ENCODE measurements at regions not wholly inside any gene's neighbourhood (a gene's known extent, or its start where the extent isn't known, plus 50 kb on each side); places are given as distances from the start of the nearest gene placed in this dataset.
"Not testable (repeated sequence)": the region's sequence is repeated elsewhere in the genome, so short reads cannot be mapped to it uniquely, and the experiment has no call there.

DNA sequence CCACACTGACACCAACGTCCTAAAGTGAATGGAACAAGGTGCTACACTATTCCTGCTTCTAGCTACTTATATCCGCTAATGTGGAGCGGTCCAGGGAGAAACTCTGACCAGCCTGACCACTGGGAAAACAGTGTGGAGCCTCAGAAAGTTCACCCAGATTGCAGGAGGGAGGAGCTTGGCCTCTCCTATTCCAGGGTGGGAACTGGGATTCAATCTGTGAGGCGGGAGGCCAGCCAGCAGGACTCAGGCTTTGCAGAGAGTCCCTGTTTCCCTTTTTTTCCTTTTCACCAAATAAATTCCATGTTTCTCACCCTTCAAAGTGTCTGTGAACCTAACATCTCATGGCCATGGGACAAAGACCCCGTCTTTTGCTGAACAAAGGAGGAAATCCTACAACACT, 86.4 kb upstream of the SEMA3C start:
- no peaks in the 10 kb centered on the region for H3K27me3 Mint-ChIP-seq (ENCODE audit: low read depth)
- ATAC-seq (no peak), DNase-seq (no peak)
- no peak overlapping the region for H3K4me3 Mint-ChIP-seq
- H3K9me3 Mint-ChIP-seq (ENCODE audit: insufficient read depth) = peaks cover 5% of the 10 kb centered on the region
- no peak overlapping the region for H3K27ac Mint-ChIP-seq
- ChIA-PET CTCF (no interaction called here), POLR2A (no interaction called here)
- H3K4me1 Mint-ChIP-seq (ENCODE audit: low read depth) = no peaks in the 10 kb centered on the region
- no peaks in the 10 kb centered on the region for H3K36me3 Mint-ChIP-seq (ENCODE audit: low read depth)

DNA sequence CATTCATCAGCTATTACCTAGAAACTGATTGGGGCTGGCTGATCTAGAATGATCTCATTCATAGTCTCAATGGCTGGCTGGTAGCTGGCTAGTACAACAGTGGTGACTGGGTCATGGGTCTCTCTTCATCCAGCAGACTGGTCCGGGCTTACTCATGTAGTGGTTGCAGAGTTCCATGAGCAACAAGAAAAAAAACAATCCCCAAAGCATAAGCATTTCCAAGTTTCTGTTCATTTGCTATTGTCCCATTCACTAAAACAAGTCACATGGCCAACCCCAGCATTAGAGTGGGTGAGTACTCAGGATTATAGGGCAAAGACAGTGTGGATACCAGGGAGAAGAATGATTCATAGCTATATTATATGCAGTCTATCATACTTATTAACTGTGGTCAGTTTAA, 85.2 kb upstream of the SEMA3C start:
- Mint-ChIP-seq H3K4me1 (ENCODE audit: low read depth) (no peaks in the 10 kb centered on the region), H3K27ac (no peak overlapping the region), H3K27me3 (ENCODE audit: low read depth) (no peaks in the 10 kb centered on the region), H3K36me3 (ENCODE audit: low read depth) (no peaks in the 10 kb centered on the region), H3K4me3 (no peak overlapping the region), H3K9me3 (ENCODE audit: insufficient read depth) (peaks cover 5% of the 10 kb centered on the region)
- no peak for DNase-seq
- ChIA-PET POLR2A (no interaction called here), CTCF (no interaction called here)
- ATAC-seq = no peak

DNA sequence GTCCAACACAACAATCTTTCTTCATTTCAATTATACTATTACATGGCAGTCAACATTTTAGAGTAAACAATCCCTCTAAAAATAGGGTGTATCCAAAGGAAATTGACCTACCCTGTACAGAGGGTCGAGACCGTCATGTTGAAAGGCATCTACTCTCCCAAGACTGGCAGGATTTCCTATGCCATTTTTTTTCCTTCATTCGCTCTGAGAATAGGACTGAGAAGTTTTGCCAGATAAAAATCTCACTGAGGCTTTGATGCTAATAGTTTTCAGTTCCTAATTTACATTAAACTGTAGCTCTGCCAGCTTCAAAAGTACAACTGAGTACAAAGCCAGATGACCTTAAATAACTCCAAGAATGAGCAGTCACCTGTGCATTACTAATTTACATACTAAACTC, 84.5 kb upstream of the SEMA3C start:
- POLR2A ChIA-PET = no interaction called here
- CTCF ChIA-PET = no interaction called here
- ATAC-seq (no peak), DNase-seq (no peak)
- H3K27ac Mint-ChIP-seq = no peak overlapping the region
- no peaks in the 10 kb centered on the region for H3K36me3 Mint-ChIP-seq (ENCODE audit: low read depth)
- H3K27me3 Mint-ChIP-seq (ENCODE audit: low read depth) = no peaks in the 10 kb centered on the region
- H3K4me3 Mint-ChIP-seq = no peak overlapping the region
- no peaks in the 10 kb centered on the region for H3K4me1 Mint-ChIP-seq (ENCODE audit: low read depth)
- peaks cover 5% of the 10 kb centered on the region for H3K9me3 Mint-ChIP-seq (ENCODE audit: insufficient read depth)

DNA sequence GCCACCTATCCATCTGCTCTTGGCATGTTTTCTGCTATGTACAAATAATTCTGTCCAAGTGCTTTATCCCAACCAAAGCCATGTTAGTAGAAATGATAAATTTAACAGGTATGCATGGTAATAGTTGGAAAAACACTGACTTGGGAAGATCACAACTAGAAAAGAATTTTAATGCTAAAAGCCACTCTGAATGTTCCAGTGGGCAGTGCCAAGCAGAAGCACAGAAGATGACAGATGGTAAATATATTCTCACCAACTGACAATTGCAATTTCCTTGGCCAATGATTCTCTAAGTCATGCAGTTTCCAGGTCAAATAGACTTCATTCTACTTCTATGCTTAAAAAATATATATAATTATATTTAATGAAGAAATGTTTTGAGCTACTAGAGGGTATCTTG, 83.6 kb upstream of the SEMA3C start:
- ATAC-seq = no peak
- Mint-ChIP-seq H3K4me1 (ENCODE audit: low read depth) (no peaks in the 10 kb centered on the region), H3K4me3 (no peak overlapping the region), H3K9me3 (ENCODE audit: insufficient read depth) (peaks cover 5% of the 10 kb centered on the region), H3K27me3 (ENCODE audit: low read depth) (no peaks in the 10 kb centered on the region), H3K36me3 (ENCODE audit: low read depth) (no peaks in the 10 kb centered on the region), H3K27ac (no peak overlapping the region)
- ChIA-PET CTCF (no interaction called here), POLR2A (no interaction called here)
- DNase-seq = no peak

DNA sequence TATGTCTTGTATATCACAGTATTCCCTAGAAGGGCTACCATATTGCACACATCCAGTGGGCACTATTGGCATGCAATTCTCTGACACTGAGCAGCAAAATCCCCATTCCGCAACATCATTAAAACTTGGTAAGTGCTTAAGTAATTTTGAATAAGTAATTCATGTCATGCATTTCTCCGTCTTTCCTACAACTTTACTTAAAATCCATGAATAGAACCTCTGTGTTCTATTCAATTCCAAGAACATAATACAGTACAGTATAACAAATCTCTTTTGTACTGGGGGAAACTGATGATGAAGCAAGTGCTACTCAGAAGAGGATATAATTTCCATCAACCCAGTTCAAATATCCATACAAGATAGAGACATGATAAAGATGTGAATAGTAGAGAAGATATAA, 80.9 kb upstream of the SEMA3C start:
- H3K27me3 Mint-ChIP-seq (ENCODE audit: low read depth) = no peaks in the 10 kb centered on the region
- CTCF ChIA-PET = no interaction called here
- no peaks in the 10 kb centered on the region for H3K9me3 Mint-ChIP-seq (ENCODE audit: insufficient read depth)
- no peaks in the 10 kb centered on the region for H3K36me3 Mint-ChIP-seq (ENCODE audit: low read depth)
- ATAC-seq = no peak
- DNase-seq = no peak
- POLR2A ChIA-PET = no interaction called here
- H3K27ac Mint-ChIP-seq = no peak overlapping the region
- H3K4me3 Mint-ChIP-seq = no peak overlapping the region
- H3K4me1 Mint-ChIP-seq (ENCODE audit: low read depth) = no peaks in the 10 kb centered on the region

DNA sequence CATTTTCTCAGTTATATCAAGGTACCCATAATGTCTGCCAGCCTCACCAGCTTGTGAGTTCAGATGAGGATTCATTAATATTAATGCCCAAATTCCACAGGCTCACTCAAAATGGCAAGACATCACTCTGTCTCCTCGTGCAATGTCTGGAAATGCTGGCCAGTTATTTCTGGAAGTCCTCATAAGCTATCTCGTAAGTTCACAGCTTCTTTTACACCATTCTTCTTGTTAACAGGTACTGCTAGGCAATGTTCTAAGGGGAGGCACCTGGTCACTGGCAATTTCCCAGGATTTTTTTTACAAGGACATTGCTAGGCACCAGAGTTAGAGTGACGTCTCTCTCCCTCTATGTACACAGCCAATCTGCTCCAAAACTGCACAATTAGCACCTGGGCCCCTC, 80.2 kb upstream of the SEMA3C start:
- Mint-ChIP-seq H3K4me1 (ENCODE audit: low read depth) (no peaks in the 10 kb centered on the region), H3K9me3 (ENCODE audit: insufficient read depth) (no peaks in the 10 kb centered on the region), H3K27me3 (ENCODE audit: low read depth) (no peaks in the 10 kb centered on the region), H3K4me3 (no peak overlapping the region), H3K36me3 (ENCODE audit: low read depth) (no peaks in the 10 kb centered on the region), H3K27ac (no peak overlapping the region)
- DNase-seq = no peak
- CTCF ChIA-PET = no interaction called here
- ATAC-seq = no peak
- POLR2A ChIA-PET = no interaction called here

DNA sequence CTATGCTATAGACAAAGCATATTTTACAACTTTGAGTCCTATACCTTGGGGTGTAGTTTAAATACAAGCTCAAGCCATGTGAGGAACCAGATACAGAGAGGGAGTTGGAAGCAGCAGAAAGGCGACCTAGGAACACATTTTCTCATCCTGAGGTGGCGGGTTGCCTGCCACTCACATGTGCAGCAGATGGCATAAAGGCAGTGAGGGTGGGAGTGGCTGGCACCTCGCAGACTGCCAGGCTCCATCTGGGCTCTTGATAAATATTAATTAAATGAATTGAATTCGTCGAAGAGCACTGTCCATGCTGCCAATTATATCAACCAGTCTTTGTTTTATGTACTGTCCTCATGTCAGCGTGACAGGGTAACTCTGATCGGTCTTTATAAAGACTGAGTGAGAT, 79.0 kb upstream of the SEMA3C start:
- DNase-seq (no peak), ATAC-seq (no peak)
- ChIA-PET CTCF (no interaction called here), POLR2A (no interaction called here)
- H3K36me3 Mint-ChIP-seq (ENCODE audit: low read depth) = no peaks in the 10 kb centered on the region
- no peaks in the 10 kb centered on the region for H3K27me3 Mint-ChIP-seq (ENCODE audit: low read depth)
- H3K9me3 Mint-ChIP-seq (ENCODE audit: insufficient read depth) = no peaks in the 10 kb centered on the region
- no peak overlapping the region for H3K27ac Mint-ChIP-seq
- no peaks in the 10 kb centered on the region for H3K4me1 Mint-ChIP-seq (ENCODE audit: low read depth)
- no peak overlapping the region for H3K4me3 Mint-ChIP-seq

DNA sequence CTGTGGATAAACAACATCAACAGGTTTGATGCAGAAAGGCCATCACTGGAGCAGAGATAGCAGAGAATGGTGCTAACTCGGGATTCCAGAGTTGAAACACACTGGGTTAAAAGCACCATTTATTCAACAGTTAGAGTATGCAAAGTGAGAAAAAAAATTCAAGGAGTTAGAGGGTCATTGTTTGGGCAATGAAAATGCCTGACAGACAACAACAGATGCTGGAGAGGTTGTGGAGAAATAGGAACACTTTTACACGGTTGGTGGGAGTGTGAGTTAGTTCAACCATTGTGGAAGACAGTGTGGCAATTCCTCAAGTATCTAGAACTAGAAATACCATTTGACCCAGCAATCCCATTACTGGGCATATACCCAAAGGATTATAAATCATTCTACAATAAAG, 77.4 kb upstream of the SEMA3C start:
- H3K4me3 Mint-ChIP-seq; H3K9me3 Mint-ChIP-seq (ENCODE audit: insufficient read depth); H3K4me1 Mint-ChIP-seq (ENCODE audit: low read depth); H3K27ac Mint-ChIP-seq; CTCF ChIA-PET; H3K27me3 Mint-ChIP-seq (ENCODE audit: low read depth); DNase-seq; ATAC-seq; H3K36me3 Mint-ChIP-seq (ENCODE audit: low read depth); POLR2A ChIA-PET: not testable (repeated sequence)

DNA sequence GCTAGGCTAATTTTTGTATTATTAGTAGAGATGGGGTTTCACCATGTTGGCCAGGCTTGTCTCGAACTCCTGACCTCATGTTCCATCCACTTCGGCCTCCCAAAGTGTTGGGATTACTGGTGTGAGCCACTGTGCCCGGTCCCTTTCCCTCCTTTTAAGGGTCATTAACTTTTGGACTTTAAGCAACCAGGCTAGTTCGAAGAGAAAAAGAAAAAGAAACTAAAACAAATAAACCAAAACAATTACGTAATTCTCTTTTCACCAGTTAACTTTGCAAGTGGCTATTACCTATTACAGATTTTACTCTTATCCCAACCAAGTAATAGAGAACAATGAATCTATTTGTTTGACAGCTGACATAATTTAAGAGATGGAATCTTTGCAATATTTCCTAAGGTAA, 72.8 kb upstream of the SEMA3C start:
- ATAC-seq (no peak), DNase-seq (no peak)
- H3K36me3 Mint-ChIP-seq (ENCODE audit: low read depth) = no peaks in the 10 kb centered on the region
- CTCF ChIA-PET = no interaction called here
- POLR2A ChIA-PET = no interaction called here
- H3K9me3 Mint-ChIP-seq (ENCODE audit: insufficient read depth) = no peaks in the 10 kb centered on the region
- H3K27ac Mint-ChIP-seq = no peak overlapping the region
- H3K4me3 Mint-ChIP-seq = no peak overlapping the region
- no peaks in the 10 kb centered on the region for H3K27me3 Mint-ChIP-seq (ENCODE audit: low read depth)
- H3K4me1 Mint-ChIP-seq (ENCODE audit: low read depth) = no peaks in the 10 kb centered on the region

DNA sequence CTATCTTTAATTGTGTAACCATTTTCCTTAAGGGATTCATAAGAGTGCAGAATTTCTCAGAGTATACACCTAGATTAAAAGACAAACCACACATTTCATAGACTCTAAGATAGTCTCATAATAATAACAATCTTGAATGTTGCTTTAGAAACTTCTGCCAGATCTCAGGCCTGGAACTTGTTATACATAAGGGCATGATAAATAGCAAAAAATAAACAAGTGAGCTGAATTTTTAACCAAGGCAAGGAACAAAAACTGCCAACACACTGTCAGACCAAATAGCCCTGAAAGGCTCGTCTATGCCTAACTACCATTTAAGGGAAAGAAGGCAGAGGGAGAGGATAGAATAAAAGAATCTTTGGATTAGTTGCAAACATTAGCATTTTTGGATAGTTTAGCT, 65.8 kb upstream of the SEMA3C start:
- CTCF ChIA-PET = no interaction called here
- POLR2A ChIA-PET = no interaction called here
- H3K4me3 Mint-ChIP-seq = no peak overlapping the region
- H3K27ac Mint-ChIP-seq = no peak overlapping the region
- H3K9me3 Mint-ChIP-seq (ENCODE audit: insufficient read depth) = no peaks in the 10 kb centered on the region
- no peak for DNase-seq
- H3K36me3 Mint-ChIP-seq (ENCODE audit: low read depth) = no peaks in the 10 kb centered on the region
- H3K4me1 Mint-ChIP-seq (ENCODE audit: low read depth) = no peaks in the 10 kb centered on the region
- no peak for ATAC-seq
- no peaks in the 10 kb centered on the region for H3K27me3 Mint-ChIP-seq (ENCODE audit: low read depth)

DNA sequence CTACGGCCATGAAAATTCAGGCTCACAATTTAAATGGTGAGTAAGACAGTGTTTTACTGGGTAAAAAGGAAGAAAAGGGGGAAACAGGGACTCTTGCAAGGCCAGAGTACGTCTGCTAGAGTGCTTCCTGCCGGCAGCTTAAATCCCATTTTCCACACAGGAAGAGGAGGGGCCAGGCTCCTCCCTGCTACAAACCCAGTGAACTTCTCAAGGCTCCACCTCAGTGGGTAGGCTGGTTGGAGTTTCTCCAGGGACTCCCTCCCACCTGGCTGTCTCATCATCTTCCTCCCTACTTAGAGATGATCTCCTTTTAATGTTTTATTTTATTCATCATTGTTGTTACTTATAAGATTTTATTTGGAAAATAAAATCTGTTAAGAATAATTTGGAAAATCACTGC, 62.6 kb upstream of the SEMA3C start:
- Mint-ChIP-seq H3K4me1 (ENCODE audit: low read depth) (no peaks in the 10 kb centered on the region), H3K9me3 (ENCODE audit: insufficient read depth) (peaks cover 3% of the 10 kb centered on the region), H3K27me3 (ENCODE audit: low read depth) (no peaks in the 10 kb centered on the region), H3K27ac (no peak overlapping the region), H3K4me3 (no peak overlapping the region), H3K36me3 (ENCODE audit: low read depth) (no peaks in the 10 kb centered on the region)
- ChIA-PET POLR2A (no interaction called here), CTCF (no interaction called here)
- DNase-seq (no peak), ATAC-seq (no peak)

DNA sequence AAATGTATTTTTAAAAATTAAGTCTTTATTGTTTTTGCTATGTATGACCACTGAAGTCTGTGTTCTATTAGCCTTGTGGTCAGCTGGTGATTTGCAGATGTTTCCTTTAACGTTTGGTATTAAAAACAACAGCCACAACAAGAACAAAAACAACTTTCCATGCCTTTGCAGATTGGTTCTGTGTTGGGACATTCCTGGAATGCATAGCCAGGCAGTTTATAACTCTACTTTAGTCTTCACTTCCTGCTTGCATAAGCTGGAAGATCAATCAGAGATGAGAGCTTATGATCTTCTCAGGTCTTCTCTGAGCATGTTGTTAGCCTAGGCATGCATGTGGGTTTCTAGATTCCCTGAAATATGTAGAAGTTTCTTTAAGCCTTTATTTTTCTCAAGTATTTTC, 58.9 kb upstream of the SEMA3C start:
- no peaks in the 10 kb centered on the region for H3K4me1 Mint-ChIP-seq (ENCODE audit: low read depth)
- H3K36me3 Mint-ChIP-seq (ENCODE audit: low read depth) = no peaks in the 10 kb centered on the region
- ATAC-seq (no peak), DNase-seq (no peak)
- CTCF ChIA-PET = no interaction called here
- H3K27me3 Mint-ChIP-seq (ENCODE audit: low read depth) = no peaks in the 10 kb centered on the region
- peaks cover 6% of the 10 kb centered on the region for H3K9me3 Mint-ChIP-seq (ENCODE audit: insufficient read depth)
- H3K4me3 Mint-ChIP-seq = no peak overlapping the region
- POLR2A ChIA-PET = no interaction called here
- H3K27ac Mint-ChIP-seq = no peak overlapping the region

DNA sequence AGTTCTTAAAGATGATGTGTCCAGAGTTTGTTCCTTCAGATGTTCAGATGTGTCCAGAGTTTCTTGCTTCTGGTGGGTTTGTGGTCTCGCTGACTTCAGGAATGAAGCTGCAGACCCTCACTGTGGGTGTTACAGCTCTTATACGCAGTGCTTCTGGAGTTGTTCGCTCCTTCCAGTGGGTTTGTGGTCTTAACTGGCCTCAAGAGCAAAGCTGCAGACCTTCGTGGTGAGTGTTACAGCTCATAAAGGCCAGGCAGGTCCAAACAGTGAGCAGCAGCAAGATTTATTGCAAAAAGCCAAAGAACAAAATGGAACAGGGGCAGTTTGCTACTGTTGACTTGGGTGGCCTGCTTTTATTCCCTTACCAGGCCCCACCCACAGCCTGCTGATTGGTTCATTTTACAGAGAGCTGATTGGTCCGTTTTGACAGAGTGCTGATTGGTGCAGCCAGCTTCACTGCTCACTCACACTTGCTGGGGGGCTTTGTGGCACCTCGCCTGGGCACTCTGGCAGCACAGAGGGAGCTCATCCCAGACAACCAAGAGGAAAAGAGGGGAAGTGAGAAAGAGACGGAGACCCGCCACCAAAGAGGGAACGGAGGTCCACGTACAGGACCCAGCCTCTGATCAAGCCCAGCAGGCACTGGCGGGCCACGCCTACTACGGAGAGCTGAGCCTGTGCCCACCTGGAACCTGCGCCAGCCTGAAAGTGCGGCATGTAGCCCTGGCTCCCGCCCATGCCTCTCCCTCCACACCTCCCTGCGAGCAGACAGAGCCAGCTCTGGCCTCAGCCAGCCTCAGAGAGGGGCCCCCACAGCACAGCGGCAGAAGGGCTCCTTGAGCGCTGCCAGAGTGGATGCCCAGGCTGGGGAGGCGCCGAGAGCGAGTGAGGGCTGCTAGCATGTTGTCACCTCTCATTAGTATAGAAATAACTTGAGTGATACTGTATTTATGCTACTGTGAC, 55.8 kb upstream of the SEMA3C start:
- ATAC-seq (no peak), DNase-seq (no peak)
- ChIA-PET POLR2A (no interaction called here), CTCF (no interaction called here)
- no peak overlapping the region for H3K27ac Mint-ChIP-seq
- H3K4me3 Mint-ChIP-seq = no peak overlapping the region
- peaks cover 6% of the 10 kb centered on the region for H3K9me3 Mint-ChIP-seq (ENCODE audit: insufficient read depth)
- no peaks in the 10 kb centered on the region for H3K27me3 Mint-ChIP-seq (ENCODE audit: low read depth)
- no peaks in the 10 kb centered on the region for H3K4me1 Mint-ChIP-seq (ENCODE audit: low read depth)
- no peaks in the 10 kb centered on the region for H3K36me3 Mint-ChIP-seq (ENCODE audit: low read depth)

Data from activated CD8-positive, alpha-beta T cell treated with anti-CD3 and anti-CD28 coated beads, Interleukin-2, amount 10 ng/mL, durations not matched to agents 7 days and 5 days (primary cell).